Epithelial cell of proximal tubule (primary cell): ENCODE measurements at regions not wholly inside any gene's neighbourhood (a gene's known extent, or its start where the extent isn't known, plus 50 kb on each side); places are given as distances from the start of the nearest gene placed in this dataset.

Experiments
- DNase-seq: peaks from one replicate; pipeline ENCODE4 v3.0.0-alpha.2; 2011; ENCODE audit warnings: low read depth
- H3K4me3 ChIP-seq: 2 replicates; pipeline ENCODE4 v1.5.1; 2011; ENCODE audit warnings: low read depth, mild to moderate bottlenecking, low read length
- CTCF ChIP-seq: conservative IDR thresholded peaks from 2 replicates; pipeline ENCODE4 v1.5.1; 2012; ENCODE audit warnings: low read depth, mild to moderate bottlenecking, low read length

GRCh38 chr3:5479229-5479799 is 291.8 kb downstream of the EDEM1 start:
- H3K4me3 ChIP-seq = no peak overlapping the region
- TF ChIP-seq CTCF = no peak
- peak; percentile 39 for DNase-seq

GRCh38 chr3:5480190-5480589 is 292.7 kb downstream of the EDEM1 start:
- no peak overlapping the region for H3K4me3 ChIP-seq
- DNase-seq = no peak
- no peak for TF ChIP-seq CTCF

GRCh38 chr3:5485427-5485826 is 297.9 kb downstream of the EDEM1 start:
- no peak for TF ChIP-seq CTCF
- no peak overlapping the region for H3K4me3 ChIP-seq
- no peak for DNase-seq

GRCh38 chr3:5488771-5489170 is 301.3 kb downstream of the EDEM1 start:
- H3K4me3 ChIP-seq = no peak overlapping the region
- TF ChIP-seq CTCF = no peak
- no peak for DNase-seq

- peak; percentile 15 for DNase-seq
- no peak for TF ChIP-seq CTCF
- no peak overlapping the region for H3K4me3 ChIP-seq
These were observed 302.0 kb downstream of the EDEM1 start for GRCh38 chr3:5489536-5489935.

GRCh38 chr3:5494905-5495519 is 307.5 kb downstream of the EDEM1 start:
- TF ChIP-seq CTCF = no peak
- no peak for DNase-seq
- no peak overlapping the region for H3K4me3 ChIP-seq

- no peak for TF ChIP-seq CTCF
- no peak overlapping the region for H3K4me3 ChIP-seq
- no peak for DNase-seq
These were observed 310.0 kb downstream of the EDEM1 start for GRCh38 chr3:5497497-5497896.
